ENCODE measurements at regions not wholly inside any gene's neighbourhood (a gene's known extent, or its start where the extent isn't known, plus 50 kb on each side); places are given as distances from the start of the nearest gene placed in this dataset.

DNA sequence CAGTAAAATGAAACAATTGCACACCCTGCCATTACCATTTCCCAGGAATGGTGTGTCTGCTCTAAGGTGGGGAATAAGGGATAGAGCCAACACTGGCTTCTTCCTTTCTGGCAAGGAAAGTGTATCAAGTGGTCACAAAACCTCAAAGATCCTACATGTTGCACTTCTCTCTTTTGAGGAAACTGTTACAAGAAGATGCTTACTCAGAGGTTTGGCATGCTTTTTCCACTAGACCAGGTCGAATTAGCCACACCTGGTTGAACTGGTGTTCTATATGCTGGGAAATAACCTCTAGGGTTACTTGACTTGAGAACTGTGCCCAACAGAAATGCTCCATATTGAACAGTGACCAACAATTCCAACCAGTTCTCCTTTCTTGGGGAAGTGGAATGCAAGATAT, 102.9 kb downstream of the LRRN1 start:
- ChIA-PET POLR2A (no interaction called here), CTCF (no interaction called here)
- no peaks in the 10 kb centered on the region for H3K27me3 ChIP-seq (ENCODE audit: control insufficient read depth, insufficient read depth, low read length)
- peaks cover 12% of the 10 kb centered on the region; the same call in 1 of the 2 replicates for H3K9me3 ChIP-seq (ENCODE audit: control insufficient read depth, insufficient read depth, low read length)
- DNase-seq (ENCODE audit: low read depth, low spot score), result no peak
- no peak overlapping the region for H3K27ac ChIP-seq (ENCODE audit: low read depth, low read length)
- TF ChIP-seq CTCF (IDR thresholded peaks at IDR 0.05; ENCODE audit: low read depth, low read length), result no peak
- H3K4me3 ChIP-seq (ENCODE audit: low read depth, low read length), result no peak overlapping the region

GRCh38 chr3:3906171-3906570, 106.9 kb downstream of the LRRN1 start:
- Histone ChIP-seq H3K4me3 (ENCODE audit: low read depth, low read length) (no peak overlapping the region), H3K9me3 (ENCODE audit: control insufficient read depth, insufficient read depth, low read length) (peaks cover 23% of the 10 kb centered on the region), H3K27me3 (ENCODE audit: control insufficient read depth, insufficient read depth, low read length) (no peaks in the 10 kb centered on the region), H3K27ac (ENCODE audit: low read depth, low read length) (no peak overlapping the region)
- no peak for DNase-seq (ENCODE audit: low read depth, low spot score)
- POLR2A ChIA-PET, result no interaction called here
- CTCF ChIA-PET, result no interaction called here
- no peak for TF ChIP-seq CTCF (IDR thresholded peaks at IDR 0.05; ENCODE audit: low read depth, low read length)

DNA sequence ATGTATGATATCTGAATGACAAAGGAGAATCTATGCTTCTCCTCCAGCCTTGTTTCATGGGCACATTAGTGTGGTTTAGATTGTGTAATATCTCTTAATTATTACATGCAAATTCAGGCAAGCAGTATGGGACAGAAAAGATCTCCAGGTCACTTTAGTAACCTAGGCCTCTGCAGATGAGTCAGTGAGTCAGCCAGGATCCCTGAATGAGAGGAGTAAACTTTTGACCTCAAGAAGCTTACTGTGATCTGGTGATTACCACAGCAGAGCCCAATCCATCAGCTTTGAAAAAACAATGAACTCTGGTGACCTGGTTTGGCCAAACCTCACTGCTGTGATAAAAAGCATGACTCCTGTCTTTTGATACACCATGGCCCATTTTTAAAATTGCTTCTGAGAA, 107.8 kb downstream of the LRRN1 start:
- TF ChIP-seq CTCF (IDR thresholded peaks at IDR 0.05; ENCODE audit: low read depth, low read length), result no peak
- no peak overlapping the region for H3K27ac ChIP-seq (ENCODE audit: low read depth, low read length)
- no peaks in the 10 kb centered on the region for H3K27me3 ChIP-seq (ENCODE audit: control insufficient read depth, insufficient read depth, low read length)
- ChIA-PET CTCF (no interaction called here), POLR2A (no interaction called here)
- peaks cover 22% of the 10 kb centered on the region for H3K9me3 ChIP-seq (ENCODE audit: control insufficient read depth, insufficient read depth, low read length)
- DNase-seq (ENCODE audit: low read depth, low spot score), result no peak
- H3K4me3 ChIP-seq (ENCODE audit: low read depth, low read length), result no peak overlapping the region

- TF ChIP-seq CTCF (IDR thresholded peaks at IDR 0.05; ENCODE audit: low read depth, low read length), result no peak
- H3K27me3 ChIP-seq (ENCODE audit: control insufficient read depth, insufficient read depth, low read length), result no peaks in the 10 kb centered on the region
- ChIA-PET CTCF (no interaction called here), POLR2A (no interaction called here)
- no peak for DNase-seq (ENCODE audit: low read depth, low spot score)
- no peak overlapping the region for H3K4me3 ChIP-seq (ENCODE audit: low read depth, low read length)
- H3K27ac ChIP-seq (ENCODE audit: low read depth, low read length), result no peak overlapping the region
- H3K9me3 ChIP-seq (ENCODE audit: control insufficient read depth, insufficient read depth, low read length), result peaks cover 11% of the 10 kb centered on the region; the same call in 1 of the 2 replicates
Measured at GRCh38 chr3:3918763-3919162, 119.5 kb downstream of the LRRN1 start.

GRCh38 chr3:3919316-3919715, 120.1 kb downstream of the LRRN1 start:
- ChIA-PET POLR2A (no interaction called here), CTCF (no interaction called here)
- H3K27me3 ChIP-seq (ENCODE audit: control insufficient read depth, insufficient read depth, low read length), result no peaks in the 10 kb centered on the region
- peaks cover 11% of the 10 kb centered on the region; the same call in 1 of the 2 replicates for H3K9me3 ChIP-seq (ENCODE audit: control insufficient read depth, insufficient read depth, low read length)
- H3K27ac ChIP-seq (ENCODE audit: low read depth, low read length), result no peak overlapping the region
- H3K4me3 ChIP-seq (ENCODE audit: low read depth, low read length), result no peak overlapping the region
- no peak for TF ChIP-seq CTCF (IDR thresholded peaks at IDR 0.05; ENCODE audit: low read depth, low read length)
- no peak for DNase-seq (ENCODE audit: low read depth, low spot score)

Measured in AG04450 (cell line).